OCI-LY7 (cell line): ENCODE measurements at regions not wholly inside any gene's neighbourhood (a gene's known extent, or its start where the extent isn't known, plus 50 kb on each side); places are given as distances from the start of the nearest gene placed in this dataset.

Experiments used
- BruUV-seq: library from RNA; stranded (reverse); fragments of 400-500 nt; replicated peaks from 2 replicates; lab custom pipeline; 2021; lab: Mats Ljungman, UMichigan
- CTCF ChIA-PET: fragments of 300-600 bp; sonication (Branson Sonifier 250); formaldehyde crosslinking; loops from one replicate; lab custom pipeline; 2022; ENCODE audit warnings: antibody characterized with exemption; ENCODE audit not compliant: unreplicated experiment; lab: Charles Lee
- POLR2A ChIA-PET: fragments of 300-600 bp; sonication (Branson Sonifier 250); formaldehyde crosslinking; loops from one replicate; lab custom pipeline; 2022; ENCODE audit warnings: antibody characterized with exemption; lab: Charles Lee
- DNase-seq: peaks from one replicate; pipeline ENCODE4 v3.0.0-alpha.2; 2015; ENCODE audit warnings: low spot score
- H2AFZ ChIP-seq: fragments of 200-600 bp; sonication (generic), shearing (Covaris generic); 2 replicates; pipeline ENCODE4 v1.6.1; 2014; ENCODE audit warnings: mild to moderate bottlenecking, antibody characterized with exemption, low read length, moderate library complexity
- H3K27ac ChIP-seq: fragments of 200-600 bp; sonication (generic); 2 replicates; pipeline ENCODE4 v1.5.1; 2014; ENCODE audit warnings: mixed run types, low read depth, mild to moderate bottlenecking, moderate library complexity, low read length, inconsistent platforms; ENCODE audit not compliant: poor library complexity, severe bottlenecking
- H3K36me3 ChIP-seq: fragments of 200-600 bp; sonication (generic); 2 replicates; pipeline ENCODE4 v1.6.1; 2014; ENCODE audit warnings: mild to moderate bottlenecking, antibody characterized with exemption, low read length, moderate library complexity, mixed read lengths; ENCODE audit not compliant: insufficient read depth
- H3K4me1 ChIP-seq: fragments of 200-600 bp; sonication (generic); 2 replicates; pipeline ENCODE4 v1.5.1; 2014; ENCODE audit warnings: mild to moderate bottlenecking, low read length; ENCODE audit not compliant: insufficient read depth, poor library complexity, severe bottlenecking
- H3K4me2 ChIP-seq: fragments of 200-600 bp; sonication (generic); 2 replicates; pipeline ENCODE4 v1.6.1; 2014; ENCODE audit warnings: mild to moderate bottlenecking, low read length
- H3K4me3 ChIP-seq: fragments of 200-600 bp; sonication (generic); 2 replicates; pipeline ENCODE4 v1.5.1; 2014; ENCODE audit warnings: mild to moderate bottlenecking, low read depth, low read length; ENCODE audit not compliant: poor library complexity, severe bottlenecking
- H3K79me2 ChIP-seq: fragments of 200-600 bp; sonication (generic); 2 replicates; pipeline ENCODE4 v1.6.1; 2016; ENCODE audit warnings: low read depth, mild to moderate bottlenecking, low read length, moderate library complexity, mixed read lengths; ENCODE audit not compliant: insufficient read depth
- H3K9me2 ChIP-seq: fragments of 200-600 bp; sonication (generic); 2 replicates; pipeline ENCODE4 v1.6.1; 2016; ENCODE audit warnings: mild to moderate bottlenecking, low read length, mixed read lengths; ENCODE audit not compliant: insufficient read depth
- H3K9me3 ChIP-seq: fragments of 200-600 bp; sonication (generic); 2 replicates; pipeline ENCODE4 v1.6.1; 2014; ENCODE audit warnings: mild to moderate bottlenecking, mixed run types, low read length, mixed read lengths
- H4K20me1 ChIP-seq: fragments of 200-600 bp; sonication (generic); 2 replicates; pipeline ENCODE4 v1.6.1; 2014; ENCODE audit warnings: mild to moderate bottlenecking, antibody characterized with exemption, low read length, moderate library complexity, mixed read lengths; ENCODE audit not compliant: insufficient read depth
- EZH2phosphoT487 ChIP-seq: fragments of 200-600 bp; sonication (generic); IDR thresholded peaks from 2 replicates; pipeline ENCODE4 v1.6.1; 2018; ENCODE audit warnings: low read depth, borderline replicate concordance, mild to moderate bottlenecking, mixed run types, antibody characterized with exemption, low read length, moderate library complexity, mixed read lengths
- intact Hi-C: fragments of 100-400 bp; cut with micrococcal nuclease; formaldehyde crosslinking; loops from one replicate; pipeline ENCODE4 v1.10.0; 2022; ENCODE audit not compliant: unreplicated experiment
- TF ChIP-seq, protein P1 (sequence below): fragments of 200-600 bp; sonication (generic); conservative IDR thresholded peaks from 2 replicates; pipeline ENCODE4 v1.5.1; 2014; ENCODE audit warnings: mild to moderate bottlenecking, antibody characterized with exemption, low read length, moderate library complexity, mixed read lengths

- no TSS peak for BruUV-seq
- CTCF ChIA-PET: no interaction called here
Measured at GRCh38 chr1:222399197-222399596, 148.7 kb downstream of the HHIPL2 start.

DNA sequence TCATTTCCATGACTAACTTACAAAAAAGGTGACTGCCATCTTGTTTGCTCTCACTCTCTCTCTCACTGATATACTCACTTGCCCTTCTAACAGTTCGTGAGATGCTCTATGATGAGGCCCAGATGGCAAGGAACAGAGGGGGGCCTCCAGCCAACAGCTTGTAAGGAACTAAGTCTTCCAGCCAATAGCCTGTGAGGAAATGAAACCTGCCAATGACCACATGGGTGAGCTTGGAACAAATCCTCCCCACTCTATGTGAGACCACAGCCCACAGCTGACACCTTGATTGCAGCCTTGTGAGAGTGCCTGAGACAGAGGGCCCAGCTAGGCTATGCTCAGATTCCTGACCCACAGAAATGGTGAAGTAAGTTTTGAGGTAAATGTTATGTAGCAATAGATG lies 153.7 kb downstream of the HHIPL2 start:
- CTCF ChIA-PET: no interaction called here
- Histone ChIP-seq H3K9me2 (no peaks in the 10 kb centered on the region), H4K20me1 (no peaks in the 10 kb centered on the region), H3K36me3 (no peaks in the 10 kb centered on the region), H3K4me2 (no peak overlapping the region), H3K4me3 (no peak overlapping the region), H3K4me1 (no peaks in the 10 kb centered on the region), H3K27ac (no peak overlapping the region), H3K79me2 (no peaks in the 10 kb centered on the region), H3K9me3 (no peaks in the 10 kb centered on the region), H2AFZ (no peak overlapping the region)
- no peak for TF ChIP-seq EZH2phosphoT487
- TF ChIP-seq, protein P1, sequence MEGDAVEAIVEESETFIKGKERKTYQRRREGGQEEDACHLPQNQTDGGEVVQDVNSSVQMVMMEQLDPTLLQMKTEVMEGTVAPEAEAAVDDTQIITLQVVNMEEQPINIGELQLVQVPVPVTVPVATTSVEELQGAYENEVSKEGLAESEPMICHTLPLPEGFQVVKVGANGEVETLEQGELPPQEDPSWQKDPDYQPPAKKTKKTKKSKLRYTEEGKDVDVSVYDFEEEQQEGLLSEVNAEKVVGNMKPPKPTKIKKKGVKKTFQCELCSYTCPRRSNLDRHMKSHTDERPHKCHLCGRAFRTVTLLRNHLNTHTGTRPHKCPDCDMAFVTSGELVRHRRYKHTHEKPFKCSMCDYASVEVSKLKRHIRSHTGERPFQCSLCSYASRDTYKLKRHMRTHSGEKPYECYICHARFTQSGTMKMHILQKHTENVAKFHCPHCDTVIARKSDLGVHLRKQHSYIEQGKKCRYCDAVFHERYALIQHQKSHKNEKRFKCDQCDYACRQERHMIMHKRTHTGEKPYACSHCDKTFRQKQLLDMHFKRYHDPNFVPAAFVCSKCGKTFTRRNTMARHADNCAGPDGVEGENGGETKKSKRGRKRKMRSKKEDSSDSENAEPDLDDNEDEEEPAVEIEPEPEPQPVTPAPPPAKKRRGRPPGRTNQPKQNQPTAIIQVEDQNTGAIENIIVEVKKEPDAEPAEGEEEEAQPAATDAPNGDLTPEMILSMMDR: no peak
- DNase-seq: no peak
- BruUV-seq: no TSS peak
- intact Hi-C loops: no loop called here
- POLR2A ChIA-PET: no interaction called here

More at GRCh38 chr1:222399197-222399596, 148.7 kb downstream of the HHIPL2 start:
- H2AFZ ChIP-seq: no peak overlapping the region
- H4K20me1 ChIP-seq: no peaks in the 10 kb centered on the region
- H3K4me3 ChIP-seq: no peak overlapping the region
- H3K79me2 ChIP-seq: no peaks in the 10 kb centered on the region
- DNase-seq: no peak
- no peaks in the 10 kb centered on the region for H3K9me3 ChIP-seq
- H3K4me1 ChIP-seq: no peaks in the 10 kb centered on the region
- TF ChIP-seq, protein P1: no peak
- no peak overlapping the region for H3K4me2 ChIP-seq
- H3K36me3 ChIP-seq: no peaks in the 10 kb centered on the region
- intact Hi-C loops: no loop called here
- no peak overlapping the region for H3K27ac ChIP-seq
- no peaks in the 10 kb centered on the region for H3K9me2 ChIP-seq
- POLR2A ChIA-PET: no interaction called here

DNA sequence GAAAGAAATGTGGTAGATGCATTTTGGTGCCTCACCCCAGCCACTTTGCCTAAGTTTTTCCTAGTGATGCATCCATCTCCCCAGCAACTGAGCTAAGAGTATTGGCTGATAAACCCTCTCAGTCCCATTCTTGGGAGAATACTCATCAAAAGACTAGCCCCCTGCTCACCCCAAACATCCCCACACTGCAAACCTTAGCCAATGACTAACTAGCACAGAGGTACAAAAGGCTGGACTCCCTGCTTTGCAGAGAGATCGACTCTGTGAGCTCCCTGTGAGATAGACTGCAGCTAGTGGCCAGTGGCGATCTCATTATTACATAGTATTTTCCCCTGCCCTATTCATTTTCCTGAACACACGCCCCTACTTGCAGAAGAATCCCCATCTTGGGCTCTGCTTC lies 155.3 kb downstream of the HHIPL2 start:
- Histone ChIP-seq H3K4me2 (no peak overlapping the region), H3K27ac (no peak overlapping the region), H2AFZ (no peak overlapping the region), H3K4me1 (no peaks in the 10 kb centered on the region), H3K9me3 (no peaks in the 10 kb centered on the region), H4K20me1 (no peaks in the 10 kb centered on the region), H3K4me3 (no peak overlapping the region), H3K9me2 (no peaks in the 10 kb centered on the region), H3K36me3 (no peaks in the 10 kb centered on the region), H3K79me2 (no peaks in the 10 kb centered on the region)
- intact Hi-C loops: no loop called here
- ChIA-PET POLR2A (interaction anchor here (0.6 kb wide), 2 partner anchors 440 to 449 kb away, joined by 4 to 8 read pairs; no protein-coding TSS in a partner anchor), CTCF (no interaction called here)
- no peak for DNase-seq
- TF ChIP-seq EZH2phosphoT487: no peak
- TF ChIP-seq, protein P1: no peak
- no TSS peak for BruUV-seq
